ENCODE measurements at regions not wholly inside any gene's neighbourhood (a gene's known extent, or its start where the extent isn't known, plus 50 kb on each side); places are given as distances from the start of the nearest gene placed in this dataset.

DNA sequence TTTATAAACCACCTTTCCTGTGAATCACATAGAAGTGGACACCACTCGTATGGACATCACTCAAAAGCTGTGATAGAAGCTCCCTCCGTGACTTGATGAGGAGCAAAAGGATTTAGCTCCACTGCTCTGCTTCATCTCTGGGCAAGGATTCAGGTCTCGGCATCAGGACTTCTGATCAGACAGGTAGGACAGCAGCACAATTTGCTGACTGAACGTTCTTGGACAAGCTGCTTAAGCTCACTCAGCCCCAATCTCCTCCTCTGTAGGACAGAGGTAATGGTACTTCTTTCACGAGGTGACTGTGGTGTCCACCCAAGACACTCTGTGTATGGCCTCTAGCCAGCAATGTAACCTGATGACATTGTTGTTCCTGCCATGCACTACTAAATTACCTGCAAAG is 122.6 kb upstream of the AJAP1 start:
- TF ChIP-seq, protein P1, sequence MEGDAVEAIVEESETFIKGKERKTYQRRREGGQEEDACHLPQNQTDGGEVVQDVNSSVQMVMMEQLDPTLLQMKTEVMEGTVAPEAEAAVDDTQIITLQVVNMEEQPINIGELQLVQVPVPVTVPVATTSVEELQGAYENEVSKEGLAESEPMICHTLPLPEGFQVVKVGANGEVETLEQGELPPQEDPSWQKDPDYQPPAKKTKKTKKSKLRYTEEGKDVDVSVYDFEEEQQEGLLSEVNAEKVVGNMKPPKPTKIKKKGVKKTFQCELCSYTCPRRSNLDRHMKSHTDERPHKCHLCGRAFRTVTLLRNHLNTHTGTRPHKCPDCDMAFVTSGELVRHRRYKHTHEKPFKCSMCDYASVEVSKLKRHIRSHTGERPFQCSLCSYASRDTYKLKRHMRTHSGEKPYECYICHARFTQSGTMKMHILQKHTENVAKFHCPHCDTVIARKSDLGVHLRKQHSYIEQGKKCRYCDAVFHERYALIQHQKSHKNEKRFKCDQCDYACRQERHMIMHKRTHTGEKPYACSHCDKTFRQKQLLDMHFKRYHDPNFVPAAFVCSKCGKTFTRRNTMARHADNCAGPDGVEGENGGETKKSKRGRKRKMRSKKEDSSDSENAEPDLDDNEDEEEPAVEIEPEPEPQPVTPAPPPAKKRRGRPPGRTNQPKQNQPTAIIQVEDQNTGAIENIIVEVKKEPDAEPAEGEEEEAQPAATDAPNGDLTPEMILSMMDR (IDR thresholded peaks at IDR 0.05; ENCODE audit: insufficient read depth, low read depth, low read length, missing control alignments) = no peak
- DNase-seq (ENCODE audit: low read depth) = no peak

DNA sequence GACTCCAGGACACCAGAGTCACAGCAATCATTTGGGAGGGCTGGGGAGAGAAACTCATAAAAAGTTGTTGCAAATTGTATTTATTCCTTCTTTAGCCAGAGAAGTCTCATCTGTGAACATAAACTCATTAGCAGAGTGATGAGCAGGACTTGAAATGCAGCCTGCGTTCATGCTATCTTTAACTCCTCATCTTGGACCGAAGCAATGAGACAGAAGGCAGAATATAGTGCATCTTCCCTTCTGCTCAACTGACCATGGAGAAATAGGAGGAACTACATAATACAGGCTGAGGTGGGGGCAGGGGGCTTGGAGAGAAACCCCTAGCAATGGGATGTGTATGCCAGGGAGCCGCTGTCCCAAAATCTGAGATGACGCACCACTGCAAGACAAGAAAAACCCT is 121.8 kb upstream of the AJAP1 start:
- TF ChIP-seq, protein P1 (IDR thresholded peaks at IDR 0.05; ENCODE audit: insufficient read depth, low read depth, low read length, missing control alignments) = no peak
- no peak overlapping the region for H3K4me3 ChIP-seq (ENCODE audit: low read depth, low read length)
- no peak for DNase-seq (ENCODE audit: low read depth)

More for the DNA sequence above, 122.6 kb upstream of the AJAP1 start:
- H3K4me3 ChIP-seq (ENCODE audit: low read depth, low read length) = no peak overlapping the region

- TF ChIP-seq, protein P1 (IDR thresholded peaks at IDR 0.05; ENCODE audit: insufficient read depth, low read depth, low read length, missing control alignments) = no peak
- no peak for DNase-seq (ENCODE audit: low read depth)
- no peak overlapping the region for H3K4me3 ChIP-seq (ENCODE audit: low read depth, low read length)
Measured at GRCh38 chr1:4546911-4547310, 107.5 kb upstream of the AJAP1 start.

GRCh38 chr1:4549930-4550329 is 104.5 kb upstream of the AJAP1 start:
- TF ChIP-seq, protein P1 (IDR thresholded peaks at IDR 0.05; ENCODE audit: insufficient read depth, low read depth, low read length, missing control alignments) = no peak
- no peak overlapping the region for H3K4me3 ChIP-seq (ENCODE audit: low read depth, low read length)
- DNase-seq (ENCODE audit: low read depth) = no peak

GRCh38 chr1:4550941-4551340 is 103.5 kb upstream of the AJAP1 start:
- DNase-seq (ENCODE audit: low read depth) = no peak
- no peak overlapping the region for H3K4me3 ChIP-seq (ENCODE audit: low read depth, low read length)
- TF ChIP-seq, protein P1 (IDR thresholded peaks at IDR 0.05; ENCODE audit: insufficient read depth, low read depth, low read length, missing control alignments) = no peak

DNA sequence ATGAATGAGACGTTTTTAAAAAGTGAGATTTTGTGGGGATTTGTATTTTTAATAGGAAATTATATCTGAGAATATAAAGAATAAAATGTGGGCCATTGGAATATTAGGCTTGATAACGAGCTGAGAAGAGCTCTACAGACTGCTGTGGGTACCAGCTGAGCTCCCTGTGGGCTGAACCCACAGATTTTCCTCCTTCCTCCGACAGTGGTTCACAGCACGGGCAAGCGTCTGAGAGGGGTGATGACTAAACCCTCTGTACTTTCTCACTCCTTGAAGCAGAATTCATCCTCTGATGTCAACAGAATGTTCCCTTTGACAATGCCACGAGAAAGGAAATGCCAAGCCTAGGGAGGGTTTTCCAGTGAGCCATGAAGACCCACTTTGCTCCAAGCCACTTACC is 102.7 kb upstream of the AJAP1 start:
- no peak overlapping the region for H3K4me3 ChIP-seq (ENCODE audit: low read depth, low read length)
- TF ChIP-seq, protein P1 (IDR thresholded peaks at IDR 0.05; ENCODE audit: insufficient read depth, low read depth, low read length, missing control alignments) = no peak

DNA sequence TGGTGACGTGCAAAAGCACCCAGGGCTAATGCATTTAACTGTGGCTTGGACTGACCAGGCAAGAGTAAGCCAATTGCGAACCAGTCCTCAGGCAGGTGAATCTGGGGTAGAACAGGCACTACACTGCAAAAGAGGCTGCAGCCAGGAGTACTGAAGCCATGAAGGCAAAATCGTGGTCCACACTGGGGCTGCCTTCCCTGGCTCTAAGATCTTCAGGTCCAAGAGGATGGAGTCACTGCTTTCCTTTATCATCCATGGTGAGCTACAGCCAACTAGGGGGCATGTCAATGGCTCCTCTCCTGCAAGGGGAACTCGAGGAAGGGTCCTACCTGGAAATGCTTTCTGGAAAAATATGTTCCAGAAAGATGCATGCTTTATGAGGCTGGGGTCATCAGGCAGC is 100.6 kb upstream of the AJAP1 start:
- DNase-seq (ENCODE audit: low read depth) = no peak
- no peak overlapping the region for H3K4me3 ChIP-seq (ENCODE audit: low read depth, low read length)
- TF ChIP-seq, protein P1 (IDR thresholded peaks at IDR 0.05; ENCODE audit: insufficient read depth, low read depth, low read length, missing control alignments) = no peak

More for the DNA sequence above, 102.7 kb upstream of the AJAP1 start:
- no peak for DNase-seq (ENCODE audit: low read depth)

Measured in GM12865 (cell line).